Breast epithelium (tissue), 4 donors: ENCODE measurements at regions not wholly inside any gene's neighbourhood (a gene's known extent, or its start where the extent isn't known, plus 50 kb on each side); places are given as distances from the start of the nearest gene placed in this dataset.

Source experiments
- DNase-seq, 2 donors: peaks; one replicate each; pipeline ENCODE4 v3.0.0-alpha.2; 2019; ENCODE audit warnings: low spot score in 2 of 2
- H3K27ac ChIP-seq, 2 donors: fragments of 200-600 bp; sonication (generic) in 1 of 2; one replicate each; pipeline ENCODE4 v1.5.1; 2016 to 2019; ENCODE audit warnings: mild to moderate bottlenecking in 1 of 2
- H3K27me3 ChIP-seq, 2 donors: fragments of 200-600 bp; sonication (generic) in 1 of 2; one replicate each; pipeline versions ENCODE4 v1.5.1 to v1.6.0; 2017 to 2019; ENCODE audit warnings: control low read depth in 1 of 2, mild to moderate bottlenecking in 1 of 2
- H3K36me3 ChIP-seq: fragments of 200-600 bp; one replicate; pipeline ENCODE4 v1.5.1; 2019
- H3K4me1 ChIP-seq, 2 donors: fragments of 200-600 bp; sonication (generic); one replicate each; pipeline ENCODE4 v1.5.1; 2016 to 2019; ENCODE audit warnings: control low read depth in 1 of 2
- H3K4me3 ChIP-seq, 3 donors: fragments of 200-600 bp; sonication (generic); 1 replicate in 2 of 3; 2 replicates in 1 of 3; pipeline ENCODE4 v1.5.1; 2016 to 2019; ENCODE audit warnings: mild to moderate bottlenecking in 3 of 3, moderate library complexity in 2 of 3
- H3K9me3 ChIP-seq, 2 donors: fragments of 200-600 bp; sonication (generic) in 1 of 2; one replicate each; pipeline ENCODE4 v1.5.1; 2016 to 2019; ENCODE audit warnings: control low read depth in 1 of 2
- POLR2A ChIP-seq: fragments of 450-650 bp; IDR thresholded peaks from one replicate; pipeline ENCODE4 v1.6.1; 2016; ENCODE audit warnings: antibody characterized with exemption, mild to moderate bottlenecking, moderate library complexity
- POLR2AphosphoS5 ChIP-seq, 3 donors: sonication (generic); formaldehyde crosslinking; IDR thresholded peaks; one replicate each; pipeline ENCODE4 v1.6.1; 2017; ENCODE audit warnings: antibody characterized with exemption in 3 of 3
- intact Hi-C: fragments of 100-400 bp; cut with DNase I; formaldehyde crosslinking; loops from one replicate; pipeline ENCODE4 v1.15.1; 2023; ENCODE audit warnings: low total_unique reads
- TF ChIP-seq, protein P1 (sequence below), 3 donors: fragments of 450-650 bp; IDR thresholded peaks; one replicate each; pipeline ENCODE4 v1.5.1; 2016 to 2017; ENCODE audit warnings: antibody characterized with exemption in 3 of 3, mild to moderate bottlenecking in 3 of 3, moderate library complexity in 3 of 3

DNA sequence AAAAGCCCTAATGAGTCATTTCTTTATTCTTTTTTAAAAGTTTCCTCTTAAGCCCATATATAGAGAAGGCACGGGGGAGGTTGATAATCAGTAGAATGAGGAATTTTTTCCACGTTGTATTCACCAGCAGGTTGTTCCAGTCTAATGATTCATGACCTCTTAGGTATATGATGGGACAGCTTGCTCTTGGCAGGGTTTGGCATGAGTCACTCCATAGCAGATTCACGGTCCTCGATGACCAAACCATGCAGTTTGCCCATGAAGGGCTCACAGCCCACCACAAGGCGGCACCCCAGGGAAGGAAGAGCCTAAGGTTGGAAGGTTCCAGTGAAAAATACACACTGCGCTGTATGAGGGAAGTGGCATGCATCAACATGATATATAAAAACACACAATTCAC, 623.8 kb upstream of the DIPK2B start:
- Histone ChIP-seq H3K4me3 (no peak overlapping the region), H3K27ac (no peak overlapping the region), H3K4me1 (no peaks in the 10 kb centered on the region), H3K36me3 (no peaks in the 10 kb centered on the region), H3K27me3 (peaks cover 0 to 15% of the 10 kb centered on the region in 2 donors), H3K9me3 (no peaks in the 10 kb centered on the region)
- intact Hi-C loops: no loop called here
- TF ChIP-seq POLR2A: no peak
- TF ChIP-seq, protein P1, sequence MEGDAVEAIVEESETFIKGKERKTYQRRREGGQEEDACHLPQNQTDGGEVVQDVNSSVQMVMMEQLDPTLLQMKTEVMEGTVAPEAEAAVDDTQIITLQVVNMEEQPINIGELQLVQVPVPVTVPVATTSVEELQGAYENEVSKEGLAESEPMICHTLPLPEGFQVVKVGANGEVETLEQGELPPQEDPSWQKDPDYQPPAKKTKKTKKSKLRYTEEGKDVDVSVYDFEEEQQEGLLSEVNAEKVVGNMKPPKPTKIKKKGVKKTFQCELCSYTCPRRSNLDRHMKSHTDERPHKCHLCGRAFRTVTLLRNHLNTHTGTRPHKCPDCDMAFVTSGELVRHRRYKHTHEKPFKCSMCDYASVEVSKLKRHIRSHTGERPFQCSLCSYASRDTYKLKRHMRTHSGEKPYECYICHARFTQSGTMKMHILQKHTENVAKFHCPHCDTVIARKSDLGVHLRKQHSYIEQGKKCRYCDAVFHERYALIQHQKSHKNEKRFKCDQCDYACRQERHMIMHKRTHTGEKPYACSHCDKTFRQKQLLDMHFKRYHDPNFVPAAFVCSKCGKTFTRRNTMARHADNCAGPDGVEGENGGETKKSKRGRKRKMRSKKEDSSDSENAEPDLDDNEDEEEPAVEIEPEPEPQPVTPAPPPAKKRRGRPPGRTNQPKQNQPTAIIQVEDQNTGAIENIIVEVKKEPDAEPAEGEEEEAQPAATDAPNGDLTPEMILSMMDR (IDR thresholded peaks at IDR 0.05): no peak
- TF ChIP-seq POLR2AphosphoS5 (IDR thresholded peaks at IDR 0.05): no peak
- no peak for DNase-seq

DNA sequence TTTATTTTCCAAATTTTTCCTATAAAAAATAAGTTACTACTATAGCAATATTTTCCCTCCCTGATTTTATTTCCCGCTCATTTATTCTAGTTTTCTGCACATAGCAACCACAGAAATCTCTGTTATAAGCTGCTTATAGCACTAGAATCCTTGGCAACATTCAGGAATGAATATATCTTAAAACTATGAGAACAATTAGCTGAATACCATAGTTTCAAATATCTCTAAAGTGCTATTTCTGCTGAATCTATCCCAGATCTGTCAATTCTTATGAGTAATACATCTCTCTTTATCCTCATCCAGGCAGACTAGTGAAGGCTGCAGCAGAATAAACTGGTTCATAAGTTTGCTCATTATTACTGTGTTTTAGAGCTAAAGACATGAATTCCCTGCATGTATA, 622.9 kb upstream of the DIPK2B start:
- Histone ChIP-seq H3K4me3 (no peak overlapping the region), H3K36me3 (no peaks in the 10 kb centered on the region), H3K9me3 (no peaks in the 10 kb centered on the region), H3K27ac (no peak overlapping the region), H3K27me3 (peaks cover 0 to 15% of the 10 kb centered on the region in 2 donors), H3K4me1 (no peaks in the 10 kb centered on the region)
- DNase-seq: no peak
- TF ChIP-seq, protein P1 (IDR thresholded peaks at IDR 0.05): no peak
- no peak for TF ChIP-seq POLR2AphosphoS5 (IDR thresholded peaks at IDR 0.05)
- TF ChIP-seq POLR2A: no peak
- intact Hi-C loops: no loop called here

DNA sequence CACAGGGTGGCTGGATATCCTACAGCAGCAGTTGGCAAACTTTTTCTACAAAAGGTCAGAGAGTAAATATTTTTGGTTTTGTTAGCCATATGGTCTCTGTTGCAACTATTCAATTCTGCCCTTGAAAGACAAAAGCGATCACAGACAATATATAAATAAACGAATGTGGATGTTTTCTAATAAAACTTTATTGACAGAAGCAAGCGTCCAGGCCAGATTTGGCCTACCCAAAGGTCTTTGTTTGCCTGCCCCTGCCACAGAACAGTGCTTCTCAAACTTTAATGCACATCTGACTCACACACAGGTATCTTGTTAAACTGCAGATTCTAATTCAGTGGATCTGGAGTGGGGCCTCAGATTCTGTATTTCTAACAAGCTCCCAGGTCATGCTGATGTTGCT, 621.4 kb upstream of the DIPK2B start:
- no peak overlapping the region for H3K4me3 ChIP-seq
- intact Hi-C loops: no loop called here
- H3K27me3 ChIP-seq: peaks cover 0 to 11% of the 10 kb centered on the region in 2 donors
- no peaks in the 10 kb centered on the region for H3K9me3 ChIP-seq
- TF ChIP-seq POLR2A: no peak
- TF ChIP-seq POLR2AphosphoS5 (IDR thresholded peaks at IDR 0.05): no peak
- H3K36me3 ChIP-seq: no peaks in the 10 kb centered on the region
- H3K4me1 ChIP-seq: no peaks in the 10 kb centered on the region
- no peak for DNase-seq
- H3K27ac ChIP-seq: no peak overlapping the region

DNA sequence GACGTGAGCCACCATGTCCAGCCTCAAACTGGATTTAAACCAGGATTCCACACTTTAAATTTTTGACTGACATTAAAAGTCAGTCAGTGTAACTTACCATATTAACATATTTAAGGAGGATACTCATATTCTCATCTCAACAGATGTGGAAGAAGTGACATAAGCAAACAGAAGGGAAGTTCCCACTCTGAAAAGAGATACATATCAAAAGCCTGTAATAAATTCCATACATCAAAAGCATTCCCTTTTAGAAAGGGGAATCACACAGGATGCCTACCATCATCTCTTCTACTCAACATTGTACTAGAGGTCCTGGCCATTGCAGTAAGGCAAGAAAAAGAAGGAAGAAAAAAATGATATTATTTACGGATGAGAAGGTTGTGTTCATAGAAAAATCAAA, 618.2 kb upstream of the DIPK2B start:
- Histone ChIP-seq H3K36me3 (no peaks in the 10 kb centered on the region), H3K4me3 (no peak overlapping the region), H3K4me1 (no peaks in the 10 kb centered on the region), H3K27me3 (peaks cover 0 to 7% of the 10 kb centered on the region in 2 donors), H3K9me3 (no peaks in the 10 kb centered on the region), H3K27ac (no peak overlapping the region)
- no peak for TF ChIP-seq POLR2A
- TF ChIP-seq, protein P1 (IDR thresholded peaks at IDR 0.05): no peak
- no peak for TF ChIP-seq POLR2AphosphoS5 (IDR thresholded peaks at IDR 0.05)
- intact Hi-C loops: no loop called here
- DNase-seq: no peak

DNA sequence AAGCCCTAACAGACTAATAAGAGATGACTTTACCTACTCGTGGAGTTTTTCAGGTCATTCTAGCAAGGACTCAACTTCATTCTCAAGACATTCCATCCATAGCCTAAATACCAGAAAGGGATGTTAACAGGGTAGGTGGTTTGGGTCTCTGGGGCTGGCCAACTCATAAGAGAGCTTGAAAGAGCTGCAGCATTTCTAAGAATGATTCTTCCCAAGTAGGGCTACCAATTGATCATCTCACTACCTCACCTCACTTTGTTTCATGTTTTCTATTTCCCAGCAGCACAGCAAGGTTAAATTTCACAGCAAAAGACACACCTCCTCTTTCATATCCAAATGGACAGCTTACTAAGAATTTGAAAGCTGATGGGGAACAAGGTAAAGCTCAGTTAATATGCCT, 614.8 kb upstream of the DIPK2B start:
- H3K27me3 ChIP-seq: peaks cover 0 to 3% of the 10 kb centered on the region in 2 donors
- no peak for DNase-seq
- no peaks in the 10 kb centered on the region for H3K9me3 ChIP-seq
- no peaks in the 10 kb centered on the region for H3K36me3 ChIP-seq
- H3K4me1 ChIP-seq: no peaks in the 10 kb centered on the region
- H3K27ac ChIP-seq: no peak overlapping the region
- H3K4me3 ChIP-seq: no peak overlapping the region
- intact Hi-C loops: no loop called here
- no peak for TF ChIP-seq POLR2A
- TF ChIP-seq, protein P1 (IDR thresholded peaks at IDR 0.05): no peak
- no peak for TF ChIP-seq POLR2AphosphoS5 (IDR thresholded peaks at IDR 0.05)

DNA sequence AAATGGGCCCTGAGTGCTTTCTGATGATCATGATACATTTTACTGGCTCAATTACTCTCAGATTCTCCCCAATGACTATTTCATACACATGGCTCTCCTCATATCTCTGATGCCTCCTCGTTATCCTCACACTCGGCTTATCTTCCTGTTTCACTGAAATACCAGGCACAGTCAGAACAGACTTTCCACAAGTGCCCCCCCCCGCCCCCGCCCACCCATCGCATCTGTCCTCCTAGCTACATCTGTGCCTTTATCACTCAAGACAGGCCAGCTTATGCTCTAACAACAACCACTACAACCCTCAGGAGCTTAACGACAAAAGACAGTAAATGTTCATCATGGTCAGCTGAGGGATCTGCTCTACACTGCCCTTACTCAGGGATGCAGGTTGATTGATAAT, 610.6 kb upstream of the DIPK2B start:
- H3K9me3 ChIP-seq: no peaks in the 10 kb centered on the region
- no peaks in the 10 kb centered on the region for H3K4me1 ChIP-seq
- no peak for TF ChIP-seq POLR2AphosphoS5 (IDR thresholded peaks at IDR 0.05)
- TF ChIP-seq, protein P1 (IDR thresholded peaks at IDR 0.05): no peak
- no peak for TF ChIP-seq POLR2A
- no peak overlapping the region for H3K4me3 ChIP-seq
- H3K36me3 ChIP-seq: no peaks in the 10 kb centered on the region
- H3K27me3 ChIP-seq: peaks cover 0 to 26% of the 10 kb centered on the region in 2 donors
- intact Hi-C loops: no loop called here
- no peak for DNase-seq
- no peak overlapping the region for H3K27ac ChIP-seq
